Testis (tissue), 2 donors: ENCODE measurements at regions not wholly inside any gene's neighbourhood (a gene's known extent, or its start where the extent isn't known, plus 50 kb on each side); places are given as distances from the start of the nearest gene placed in this dataset.

Experiments used
- CTCF ChIP-seq, 3 experiments: fragments of 450-650 bp in 2 of 3; fragments of 200-600 bp in 1 of 3; sonication (generic) in 1 of 3; IDR thresholded peaks; one replicate each; pipeline ENCODE4 v1.5.1; 2016 to 2019; ENCODE audit warnings: antibody characterized with exemption in 3 of 3, mild to moderate bottlenecking in 2 of 3, moderate library complexity in 1 of 3
- POLR2A ChIP-seq: fragments of 450-650 bp; IDR thresholded peaks from one replicate; pipeline ENCODE4 v1.6.1; 2017; ENCODE audit warnings: antibody characterized with exemption, mild to moderate bottlenecking, moderate library complexity

GRCh38 chr14:63096186-63096585, 50.9 kb upstream of the KCNH5 start:
- TF ChIP-seq CTCF (IDR thresholded peaks at IDR 0.05) (no peak), POLR2A (no peak)
